ENCODE measurements at regions not wholly inside any gene's neighbourhood (a gene's known extent, or its start where the extent isn't known, plus 50 kb on each side); places are given as distances from the start of the nearest gene placed in this dataset.
A peak's percentile ranks its signal among the peaks of the same experiment; 100 is the strongest.

DNA sequence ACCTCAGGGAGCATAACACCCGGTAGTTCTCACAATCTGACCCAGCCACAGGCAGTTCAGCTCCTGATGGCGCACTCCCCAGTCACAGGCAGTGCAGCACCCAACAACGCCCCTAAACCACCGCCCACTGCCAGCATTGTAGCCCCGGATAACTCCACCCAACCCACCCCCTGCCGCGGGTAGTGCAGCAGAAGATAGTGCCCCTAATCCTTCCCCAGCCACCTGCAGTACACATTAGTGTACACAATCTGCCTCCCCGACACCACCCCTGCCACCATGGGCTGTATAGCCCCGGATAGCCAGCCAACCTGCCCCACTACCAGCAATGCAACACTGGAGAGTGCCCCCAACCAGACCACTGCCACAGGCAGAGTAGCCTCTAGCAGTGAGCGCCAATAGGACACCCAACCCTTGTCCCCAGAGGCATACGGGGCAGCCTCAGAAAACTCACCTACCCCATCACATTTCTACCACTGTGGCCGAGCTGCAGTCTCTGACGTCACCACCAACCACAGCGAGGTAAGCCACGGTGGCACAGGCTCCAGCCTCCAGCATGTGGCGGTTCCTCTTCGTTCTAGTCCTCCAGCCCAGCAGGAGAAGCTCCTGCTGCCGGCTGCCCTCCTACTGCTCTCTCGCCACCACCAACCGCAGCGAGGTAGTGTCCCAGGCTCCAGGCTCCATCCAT is 877.3 kb downstream of the KCNJ18 start:
- Histone ChIP-seq H3K9ac (ENCODE audit: insufficient read length, low read depth) (no peak overlapping the region), H3K27me3 (ENCODE audit: insufficient read depth, insufficient read length) (no peaks in the 10 kb centered on the region), H3K4me1 (ENCODE audit: insufficient read depth, insufficient read length) (no peaks in the 10 kb centered on the region), H3K9me3 (ENCODE audit: insufficient read depth, low read length) (peaks cover 8% of the 10 kb centered on the region; the same call in 1 of the 2 replicates), H3K36me3 (ENCODE audit: insufficient read depth, insufficient read length, low read length) (no peaks in the 10 kb centered on the region), H3K4me3 (ENCODE audit: insufficient read length, low read depth) (no peak overlapping the region)
- DNase-seq (ENCODE audit: low read depth, low spot score), result no peak
- no peak for TF ChIP-seq YY1 (IDR thresholded peaks at IDR 0.05; ENCODE audit: insufficient read depth, insufficient read length)
- no peak for TF ChIP-seq SUZ12 (IDR thresholded peaks at IDR 0.05; ENCODE audit: extremely low read depth, insufficient read depth, insufficient read length)
- no peak for TF ChIP-seq ZNF274 (IDR thresholded peaks at IDR 0.05; ENCODE audit: low read depth, low read length)

- peaks cover 8% of the 10 kb centered on the region; the same call in 1 of the 2 replicates for H3K9me3 ChIP-seq (ENCODE audit: insufficient read depth, low read length)
Observed at GRCh38 chr17:22570144-22570845, 878.0 kb downstream of the KCNJ18 start.

DNA sequence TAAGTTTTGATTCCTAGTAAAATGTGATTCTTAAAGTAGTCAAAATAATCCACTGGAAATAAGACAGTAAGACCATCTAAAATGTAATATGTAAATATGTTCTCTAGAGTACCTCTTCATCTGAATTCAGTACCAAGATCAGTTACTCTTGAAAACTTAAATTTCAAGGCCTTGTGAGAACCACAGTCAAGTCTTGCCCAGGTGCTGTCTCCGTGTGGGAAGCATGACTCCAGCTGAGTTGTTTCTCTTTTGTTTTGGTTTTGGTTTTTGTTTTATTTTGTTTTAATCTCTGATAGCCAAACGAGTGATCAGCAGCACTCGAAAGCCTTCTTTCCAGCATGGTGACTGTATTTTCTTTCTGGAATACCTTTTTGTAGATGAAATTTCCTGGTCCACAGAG is 907.0 kb downstream of the KCNJ18 start:
- H3K9ac ChIP-seq (ENCODE audit: insufficient read length, low read depth), result no peak overlapping the region
- TF ChIP-seq YY1 (IDR thresholded peaks at IDR 0.05; ENCODE audit: insufficient read depth, insufficient read length), result no peak
- TF ChIP-seq SUZ12 (IDR thresholded peaks at IDR 0.05; ENCODE audit: extremely low read depth, insufficient read depth, insufficient read length), result no peak
- TF ChIP-seq ZNF274 (IDR thresholded peaks at IDR 0.05; ENCODE audit: low read depth, low read length), result no peak
- no peaks in the 10 kb centered on the region for H3K36me3 ChIP-seq (ENCODE audit: insufficient read depth, insufficient read length, low read length)

More at GRCh38 chr17:22570144-22570845, 878.0 kb downstream of the KCNJ18 start:
- TF ChIP-seq ZNF274 (IDR thresholded peaks at IDR 0.05; ENCODE audit: low read depth, low read length), result no peak
- TF ChIP-seq SUZ12 (IDR thresholded peaks at IDR 0.05; ENCODE audit: extremely low read depth, insufficient read depth, insufficient read length), result no peak
- no peak for TF ChIP-seq YY1 (IDR thresholded peaks at IDR 0.05; ENCODE audit: insufficient read depth, insufficient read length)
- H3K4me1 ChIP-seq (ENCODE audit: insufficient read depth, insufficient read length), result no peaks in the 10 kb centered on the region
- H3K36me3 ChIP-seq (ENCODE audit: insufficient read depth, insufficient read length, low read length), result no peaks in the 10 kb centered on the region
- H3K27me3 ChIP-seq (ENCODE audit: insufficient read depth, insufficient read length), result no peaks in the 10 kb centered on the region
- H3K4me3 ChIP-seq (ENCODE audit: insufficient read length, low read depth), result no peak overlapping the region
- no peak for DNase-seq (ENCODE audit: low read depth, low spot score)
- H3K9ac ChIP-seq (ENCODE audit: insufficient read length, low read depth), result no peak overlapping the region

DNA sequence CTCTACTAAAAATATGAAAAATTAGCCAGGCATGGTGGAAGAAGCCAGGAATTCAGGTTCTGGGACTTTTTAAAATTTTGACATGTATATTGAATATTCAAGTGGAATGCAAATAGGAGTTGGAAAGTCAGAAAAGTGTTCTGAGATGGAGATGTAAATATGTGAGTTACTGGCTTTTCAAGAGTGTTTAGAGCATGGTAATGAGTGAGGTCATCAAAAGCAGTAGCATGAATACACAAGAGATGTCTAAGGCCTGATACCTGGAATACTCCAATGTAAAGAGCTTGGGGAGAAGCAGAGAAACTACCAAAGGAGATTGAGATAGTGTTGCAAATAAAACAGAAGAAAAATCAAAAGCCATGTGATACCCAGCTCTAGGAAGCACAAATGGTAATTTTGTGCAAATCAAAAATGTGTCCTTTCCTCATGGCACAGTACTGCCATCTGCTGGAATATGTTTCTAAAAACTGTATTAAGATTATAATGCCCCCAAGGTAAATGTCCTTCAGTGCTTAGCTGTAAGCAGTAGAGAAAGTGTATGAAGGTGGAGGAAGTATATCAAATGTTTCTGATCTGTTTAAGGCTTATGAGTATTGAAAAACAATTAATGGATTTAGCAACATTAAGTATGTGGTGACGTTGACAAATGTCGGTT is 908.4 kb downstream of the KCNJ18 start:
- no peak overlapping the region for H3K4me3 ChIP-seq (ENCODE audit: insufficient read length, low read depth)
- no peaks in the 10 kb centered on the region for H3K4me1 ChIP-seq (ENCODE audit: insufficient read depth, insufficient read length)
- H3K9ac ChIP-seq (ENCODE audit: insufficient read length, low read depth), result no peak overlapping the region
- peak; percentile 13 for DNase-seq (ENCODE audit: low read depth, low spot score)
- H3K9me3 ChIP-seq (ENCODE audit: insufficient read depth, low read length), result no peaks in the 10 kb centered on the region
- H3K36me3 ChIP-seq (ENCODE audit: insufficient read depth, insufficient read length, low read length), result no peaks in the 10 kb centered on the region
- no peaks in the 10 kb centered on the region for H3K27me3 ChIP-seq (ENCODE audit: insufficient read depth, insufficient read length)
- TF ChIP-seq ZNF274 (IDR thresholded peaks at IDR 0.05; ENCODE audit: low read depth, low read length), result no peak
- no peak for TF ChIP-seq SUZ12 (IDR thresholded peaks at IDR 0.05; ENCODE audit: extremely low read depth, insufficient read depth, insufficient read length)
- TF ChIP-seq YY1 (IDR thresholded peaks at IDR 0.05; ENCODE audit: insufficient read depth, insufficient read length), result no peak

More for the DNA sequence above, 907.0 kb downstream of the KCNJ18 start:
- DNase-seq (ENCODE audit: low read depth, low spot score), result no peak
- Histone ChIP-seq H3K27me3 (ENCODE audit: insufficient read depth, insufficient read length) (no peaks in the 10 kb centered on the region), H3K4me3 (ENCODE audit: insufficient read length, low read depth) (no peak overlapping the region), H3K9me3 (ENCODE audit: insufficient read depth, low read length) (no peaks in the 10 kb centered on the region), H3K4me1 (ENCODE audit: insufficient read depth, insufficient read length) (no peaks in the 10 kb centered on the region)

Measured in NT2/D1 (cell line).